Dedifferentiated amniotic fluid mesenchymal stem cell (primary cell): ENCODE measurements at regions not wholly inside any gene's neighbourhood (a gene's known extent, or its start where the extent isn't known, plus 50 kb on each side); places are given as distances from the start of the nearest gene placed in this dataset.
A peak's percentile ranks its signal among the peaks of the same experiment; 100 is the strongest.

Source experiments
- DNase-seq: peaks from one replicate; pipeline ENCODE4 v3.0.0-alpha.2; 2016; ENCODE audit errors: extremely low spot score

- no peak for DNase-seq
Observed at GRCh38 chr10:78937800-78938694, 130.7 kb upstream of the ZMIZ1 start.

- no peak for DNase-seq
Observed at GRCh38 chr10:78938695-78939672, 129.8 kb upstream of the ZMIZ1 start.

- DNase-seq = no peak
Observed at GRCh38 chr10:78942091-78942501, 126.7 kb upstream of the ZMIZ1 start.

- DNase-seq = peak; percentile 98
Observed at GRCh38 chr10:78944723-78945312, 123.9 kb upstream of the ZMIZ1 start.

GRCh38 chr10:78945838-78946237, 122.9 kb upstream of the ZMIZ1 start:
- DNase-seq = no peak

GRCh38 chr10:78947226-78947625, 121.5 kb upstream of the ZMIZ1 start:
- no peak for DNase-seq

- DNase-seq = no peak
Observed at GRCh38 chr10:78947733-78948132, 121.0 kb upstream of the ZMIZ1 start.

- no peak for DNase-seq
Observed at GRCh38 chr10:78948621-78949030, 120.1 kb upstream of the ZMIZ1 start.

- DNase-seq = no peak
Observed at GRCh38 chr10:78950656-78951587, 117.8 kb upstream of the ZMIZ1 start.

GRCh38 chr10:78952030-78952429, 116.7 kb upstream of the ZMIZ1 start:
- no peak for DNase-seq

GRCh38 chr10:78952686-78953085, 116.1 kb upstream of the ZMIZ1 start:
- peak; percentile 79 for DNase-seq

GRCh38 chr10:78953113-78953798, 115.5 kb upstream of the ZMIZ1 start:
- DNase-seq = no peak

GRCh38 chr10:78953799-78954297, 114.9 kb upstream of the ZMIZ1 start:
- no peak for DNase-seq

- DNase-seq = no peak
Observed at GRCh38 chr10:78954689-78955088, 114.1 kb upstream of the ZMIZ1 start.

- DNase-seq = no peak
Observed at GRCh38 chr10:78955206-78955605, 113.6 kb upstream of the ZMIZ1 start.

- no peak for DNase-seq
Observed at GRCh38 chr10:78956391-78956790, 112.4 kb upstream of the ZMIZ1 start.

- no peak for DNase-seq
Observed at GRCh38 chr10:78957471-78958039, 111.2 kb upstream of the ZMIZ1 start.

GRCh38 chr10:78959217-78959923, 109.4 kb upstream of the ZMIZ1 start:
- DNase-seq = no peak

GRCh38 chr10:78959924-78960285, 108.9 kb upstream of the ZMIZ1 start:
- no peak for DNase-seq
